Type B pancreatic cell (in vitro differentiated cells): ENCODE measurements at regions not wholly inside any gene's neighbourhood (a gene's known extent, or its start where the extent isn't known, plus 50 kb on each side); places are given as distances from the start of the nearest gene placed in this dataset.

Experiments used
- DNase-seq: peaks from one replicate; pipeline ENCODE4 v3.0.0; 2021; ENCODE audit warnings: mixed read lengths; ENCODE audit not compliant: unreplicated experiment; ENCODE audit errors: extremely low spot score
- H3K27ac Mint-ChIP-seq: 2 replicates; pipeline ENCODE4 v1.8.0; 2021; ENCODE audit warnings: mild to moderate bottlenecking, mixed read lengths
- H3K27me3 Mint-ChIP-seq: 2 replicates; pipeline ENCODE4 v1.8.0; 2021; ENCODE audit warnings: mixed read lengths
- H3K36me3 Mint-ChIP-seq: 2 replicates; pipeline ENCODE4 v1.8.0; 2021; ENCODE audit warnings: mixed read lengths
- H3K4me1 Mint-ChIP-seq: one replicate; pipeline ENCODE4 v1.8.0; 2021; ENCODE audit warnings: mixed read lengths; ENCODE audit not compliant: unreplicated experiment
- H3K4me3 Mint-ChIP-seq: 2 replicates; pipeline ENCODE4 v1.8.0; 2021; ENCODE audit warnings: mild to moderate bottlenecking, mixed read lengths
- H3K9me3 Mint-ChIP-seq: 2 replicates; pipeline ENCODE4 v1.8.0; 2021; ENCODE audit warnings: mixed read lengths
- CTCF ChIP-seq: fragments of 200-600 bp; sonication (generic); conservative IDR thresholded peaks from 2 replicates; pipeline ENCODE4 v1.5.0; 2021; ENCODE audit warnings: antibody characterized with exemption, mild to moderate bottlenecking

- Mint-ChIP-seq H3K4me3 (no peak overlapping the region), H3K9me3 (no peaks in the 10 kb centered on the region), H3K36me3 (no peaks in the 10 kb centered on the region), H3K27me3 (no peaks in the 10 kb centered on the region), H3K4me1 (no peaks in the 10 kb centered on the region), H3K27ac (no peak overlapping the region)
- no peak for DNase-seq
- TF ChIP-seq CTCF: no peak
These were observed 367.9 kb downstream of the TFEC start for GRCh38 chr7:115662676-115663075.

GRCh38 chr7:115662120-115662519 lies 368.4 kb downstream of the TFEC start:
- Mint-ChIP-seq H3K27ac (no peak overlapping the region), H3K4me1 (no peaks in the 10 kb centered on the region), H3K4me3 (no peak overlapping the region), H3K27me3 (no peaks in the 10 kb centered on the region), H3K36me3 (no peaks in the 10 kb centered on the region), H3K9me3 (no peaks in the 10 kb centered on the region)
- no peak for DNase-seq
- TF ChIP-seq CTCF: no peak

GRCh38 chr7:115658223-115658622 lies 372.3 kb downstream of the TFEC start:
- no peak for TF ChIP-seq CTCF
- no peaks in the 10 kb centered on the region for H3K27me3 Mint-ChIP-seq
- no peak for DNase-seq
- no peaks in the 10 kb centered on the region for H3K36me3 Mint-ChIP-seq
- H3K4me3 Mint-ChIP-seq: no peak overlapping the region
- peaks cover 5% of the 10 kb centered on the region for H3K9me3 Mint-ChIP-seq
- H3K4me1 Mint-ChIP-seq: peaks cover 4% of the 10 kb centered on the region
- no peak overlapping the region for H3K27ac Mint-ChIP-seq

- peaks cover 4% of the 10 kb centered on the region for H3K4me1 Mint-ChIP-seq
- no peaks in the 10 kb centered on the region for H3K36me3 Mint-ChIP-seq
- no peak for TF ChIP-seq CTCF
These were observed 376.0 kb downstream of the TFEC start for GRCh38 chr7:115654384-115655214.

GRCh38 chr7:115649429-115649828 lies 381.1 kb downstream of the TFEC start:
- Mint-ChIP-seq H3K27ac (no peak overlapping the region), H3K4me1 (peaks cover under 1% of the 10 kb centered on the region), H3K9me3 (peaks cover 7% of the 10 kb centered on the region), H3K36me3 (no peaks in the 10 kb centered on the region), H3K27me3 (no peaks in the 10 kb centered on the region), H3K4me3 (no peak overlapping the region)
- DNase-seq: no peak
- no peak for TF ChIP-seq CTCF

More at GRCh38 chr7:115654384-115655214, 376.0 kb downstream of the TFEC start:
- Mint-ChIP-seq H3K9me3 (peaks cover 10% of the 10 kb centered on the region), H3K27ac (no peak overlapping the region), H3K27me3 (no peaks in the 10 kb centered on the region), H3K4me3 (no peak overlapping the region)
- DNase-seq: no peak
